ENCODE measurements at regions not wholly inside any gene's neighbourhood (a gene's known extent, or its start where the extent isn't known, plus 50 kb on each side); places are given as distances from the start of the nearest gene placed in this dataset.
"Not testable (repeated sequence)": the region's sequence is repeated elsewhere in the genome, so short reads cannot be mapped to it uniquely, and the experiment has no call there.

DNA sequence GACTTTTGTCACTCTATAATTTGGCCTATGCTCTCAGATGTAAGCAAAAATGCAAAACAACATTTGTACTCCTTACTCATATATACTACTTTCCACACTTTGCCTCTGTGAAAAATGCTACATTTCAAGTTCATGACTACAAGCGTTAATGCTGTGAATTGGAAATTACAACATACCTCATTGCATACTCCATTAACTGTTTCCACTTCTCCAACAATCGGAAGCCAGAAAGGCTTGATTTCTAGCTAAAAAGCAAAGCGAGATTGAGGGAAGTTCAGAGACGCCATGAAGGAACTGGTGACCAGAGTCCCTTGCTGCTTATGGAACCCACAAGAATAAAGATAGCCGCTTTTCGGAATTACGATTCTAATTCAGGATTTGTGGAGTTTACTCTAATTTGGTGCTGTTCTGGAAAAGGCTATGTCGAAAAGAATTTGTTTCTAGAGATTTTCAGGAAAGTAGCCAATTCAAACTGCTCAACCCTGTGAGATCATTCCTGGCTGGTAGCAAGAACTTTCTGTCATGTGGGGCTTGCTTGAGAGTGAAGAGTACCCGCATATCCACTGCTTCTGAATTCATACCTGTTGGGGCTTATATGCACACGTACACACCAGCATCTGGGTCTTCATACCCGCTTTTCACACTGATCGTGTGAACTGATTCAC, 98.0 kb upstream of the CITED2 start:
- DNase-seq (ENCODE audit: low read depth, low spot score): no peak

DNA sequence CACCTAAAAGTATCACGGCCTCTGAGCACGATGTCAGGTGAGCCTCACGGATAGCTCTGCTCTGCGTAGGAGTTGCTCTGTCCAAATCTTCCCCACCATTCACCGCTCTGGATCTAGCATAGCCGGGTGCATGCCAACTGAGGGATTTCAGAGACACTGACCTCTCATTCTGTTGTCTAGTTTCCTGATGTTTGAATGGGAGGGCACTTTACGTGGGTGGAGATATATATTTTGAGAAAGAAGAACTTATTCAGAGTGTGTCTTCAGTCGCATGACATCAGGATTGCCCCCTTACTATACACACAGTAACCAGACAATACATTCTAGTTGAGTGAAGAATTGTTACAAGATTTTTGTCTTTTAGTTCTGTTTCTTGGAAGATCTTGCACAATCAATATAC, 96.5 kb upstream of the CITED2 start:
- DNase-seq (ENCODE audit: low read depth, low spot score): no peak

DNA sequence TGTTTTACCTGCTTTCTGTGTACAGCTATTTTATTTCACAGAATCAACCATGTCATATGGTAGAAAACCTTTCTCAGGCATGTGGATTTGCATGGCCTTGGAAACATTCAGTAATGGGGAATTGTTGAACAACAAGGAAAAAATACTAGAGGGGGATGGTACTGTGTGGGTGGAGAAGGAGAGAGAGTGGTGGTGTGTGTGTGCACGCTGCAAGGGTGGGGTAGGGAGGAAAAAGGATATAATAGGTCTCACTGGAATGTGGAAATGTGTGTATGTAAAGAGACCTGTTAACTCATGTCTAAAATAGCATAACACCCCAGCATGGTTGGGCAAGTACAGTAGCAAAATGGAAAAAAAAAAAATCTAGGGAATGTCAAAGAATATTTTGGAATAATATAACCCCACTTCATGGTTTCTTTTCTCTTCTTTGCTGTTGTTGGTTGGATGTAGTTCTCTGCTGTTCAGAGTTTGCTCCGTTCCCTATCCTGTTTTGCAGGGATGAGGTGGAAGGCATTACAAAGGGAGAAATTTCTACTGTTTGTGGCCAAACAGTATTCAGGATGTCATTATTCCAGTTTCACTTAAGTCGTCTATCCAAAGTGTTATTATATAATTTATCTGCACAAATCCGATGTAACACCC, 93.9 kb upstream of the CITED2 start:
- DNase-seq (ENCODE audit: low read depth, low spot score): no peak

DNA sequence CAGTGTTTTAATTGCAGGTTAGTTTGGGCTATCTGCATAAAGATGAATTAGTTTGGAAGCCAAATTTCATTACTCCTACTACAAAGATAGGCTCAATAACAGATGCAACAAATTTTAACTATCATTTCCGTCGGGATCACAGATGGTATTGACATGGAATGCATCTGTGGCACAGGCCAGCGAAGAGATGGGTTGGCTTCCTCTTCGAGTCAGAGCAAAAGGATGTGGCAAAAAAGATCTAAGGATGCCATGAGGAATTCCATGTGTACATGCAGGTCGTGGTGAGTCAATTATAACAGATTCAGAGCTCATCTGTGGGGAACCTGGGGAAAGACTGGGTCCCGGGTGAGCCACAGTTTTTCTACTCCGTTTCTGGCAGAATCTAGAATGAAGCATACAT, 83.0 kb upstream of the CITED2 start:
- no peak for DNase-seq (ENCODE audit: low read depth, low spot score)

DNA sequence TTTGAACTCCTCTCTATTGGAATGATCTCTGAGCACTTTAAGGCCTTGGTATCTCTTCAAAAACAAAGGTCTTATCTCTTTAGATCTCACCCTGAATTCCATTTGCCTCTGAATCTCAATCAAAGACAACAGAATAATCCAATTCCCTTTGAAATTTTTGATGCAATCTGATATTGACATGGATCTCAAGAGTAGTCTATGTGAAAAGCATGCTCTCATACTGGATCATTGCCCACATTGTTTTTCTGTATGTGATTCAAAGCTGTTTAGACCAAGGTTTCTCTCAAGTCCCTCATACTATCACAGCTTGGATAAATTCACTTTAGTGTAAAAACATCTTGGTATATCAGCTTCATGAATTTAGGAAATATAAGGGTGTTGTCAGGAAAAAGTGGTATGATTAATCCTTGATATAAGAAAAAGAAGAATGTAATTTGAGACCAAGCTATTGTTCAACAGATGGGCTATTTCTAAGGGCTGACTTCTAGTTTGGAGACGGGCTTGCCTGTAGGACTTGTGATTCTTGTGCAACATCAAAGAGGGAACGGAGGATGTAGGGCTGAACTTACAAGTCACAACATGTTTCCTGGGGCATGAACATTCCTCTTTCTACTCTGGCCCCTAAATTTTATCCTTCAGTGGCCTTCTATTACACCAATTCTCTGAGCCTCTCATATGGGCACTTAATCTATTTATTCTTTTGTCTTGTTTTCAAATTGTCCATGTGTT, 77.9 kb upstream of the CITED2 start:
- peak; percentile 48 for DNase-seq (ENCODE audit: low read depth, low spot score)

DNA sequence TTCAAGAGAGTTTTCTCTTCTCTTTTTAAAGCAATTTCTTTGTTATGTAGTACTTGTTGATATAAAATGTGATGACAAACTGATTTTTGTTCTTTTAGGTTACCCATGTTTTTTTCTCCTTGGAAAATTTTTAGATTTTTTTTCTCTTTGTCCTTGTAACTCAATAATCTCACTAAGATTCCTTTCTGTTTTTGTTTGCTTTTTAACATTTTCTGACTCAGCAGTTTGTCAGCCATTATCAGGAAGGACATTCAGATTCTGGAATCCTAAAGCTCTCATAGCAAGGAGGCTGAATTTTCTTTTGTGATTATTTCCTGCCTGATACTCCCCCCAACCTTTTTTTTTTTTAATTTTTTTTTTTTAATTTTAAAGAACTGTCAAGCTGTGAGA, 75.2 kb upstream of the CITED2 start:
- DNase-seq (ENCODE audit: low read depth, low spot score): no peak

DNA sequence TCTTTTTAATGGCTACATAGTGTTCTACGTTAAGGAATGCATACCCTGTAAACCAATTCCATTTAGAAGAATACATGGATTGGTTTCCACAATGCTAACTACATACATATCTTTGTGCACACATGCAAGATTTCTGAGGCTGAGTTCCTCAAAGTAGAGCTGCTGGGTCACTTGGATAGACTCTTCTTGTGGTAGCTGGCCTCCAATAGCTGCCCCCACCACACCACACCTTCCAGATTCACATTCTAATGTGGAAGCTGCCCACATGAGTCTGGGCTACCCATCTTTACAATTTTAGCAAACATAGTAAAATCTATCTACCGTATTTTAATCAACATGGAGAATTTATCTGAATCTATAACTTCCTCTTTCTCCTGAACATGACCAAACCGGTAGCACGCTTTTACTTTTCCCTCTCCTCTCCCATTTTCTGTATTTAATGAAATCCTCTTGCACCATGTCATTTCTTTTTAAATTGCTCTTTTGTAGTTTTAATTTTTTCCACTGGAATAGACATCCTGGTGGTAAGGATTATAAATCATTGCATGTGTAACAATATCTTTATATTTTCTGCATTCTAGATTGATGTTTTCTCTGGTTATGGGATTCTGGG, 74.7 kb upstream of the CITED2 start:
- no peak for DNase-seq (ENCODE audit: low read depth, low spot score)

DNA sequence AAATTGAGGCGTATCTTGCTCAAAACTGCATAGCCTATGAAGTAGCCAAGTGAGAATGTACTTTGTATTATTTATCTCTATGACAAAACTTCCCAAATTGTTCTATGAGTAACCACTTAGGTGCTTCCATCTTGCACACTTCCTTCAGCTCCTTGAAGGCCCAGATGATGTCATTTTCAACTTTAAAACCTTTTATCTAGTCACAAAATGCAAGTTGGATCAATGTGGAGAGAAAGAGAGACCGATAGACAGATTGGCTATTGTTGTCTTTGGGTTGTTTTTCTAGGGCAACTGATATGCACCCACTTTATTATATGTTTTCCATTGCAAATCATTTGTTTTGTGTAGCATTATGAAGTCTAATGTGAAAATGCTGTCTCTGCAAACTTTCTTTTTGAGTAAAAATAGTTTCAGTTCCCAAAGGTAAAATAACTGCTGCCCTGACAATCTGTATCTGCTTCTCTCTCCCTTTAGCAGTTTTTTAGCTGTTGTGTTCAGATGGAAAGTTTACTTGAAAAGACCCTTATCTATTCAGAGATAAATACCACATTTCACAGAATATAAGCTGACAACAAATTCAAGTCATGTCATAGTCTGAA, 73.7 kb upstream of the CITED2 start:
- no peak for DNase-seq (ENCODE audit: low read depth, low spot score)

DNA sequence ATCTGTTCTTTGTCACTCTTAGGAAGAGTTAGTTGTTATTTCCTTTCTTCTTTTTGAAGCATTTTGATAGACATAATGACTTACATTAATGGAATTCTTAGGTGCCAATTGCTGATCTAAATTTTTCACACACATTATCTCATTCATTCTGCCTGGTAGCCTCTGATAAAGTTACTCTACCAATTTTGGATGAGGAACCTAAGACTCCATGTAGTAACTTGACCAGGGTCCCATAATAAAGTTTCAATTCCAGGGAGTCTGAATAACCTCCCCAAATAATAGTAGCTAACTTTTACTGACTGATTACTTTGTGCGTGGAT, 73.2 kb upstream of the CITED2 start:
- no peak for DNase-seq (ENCODE audit: low read depth, low spot score)

DNA sequence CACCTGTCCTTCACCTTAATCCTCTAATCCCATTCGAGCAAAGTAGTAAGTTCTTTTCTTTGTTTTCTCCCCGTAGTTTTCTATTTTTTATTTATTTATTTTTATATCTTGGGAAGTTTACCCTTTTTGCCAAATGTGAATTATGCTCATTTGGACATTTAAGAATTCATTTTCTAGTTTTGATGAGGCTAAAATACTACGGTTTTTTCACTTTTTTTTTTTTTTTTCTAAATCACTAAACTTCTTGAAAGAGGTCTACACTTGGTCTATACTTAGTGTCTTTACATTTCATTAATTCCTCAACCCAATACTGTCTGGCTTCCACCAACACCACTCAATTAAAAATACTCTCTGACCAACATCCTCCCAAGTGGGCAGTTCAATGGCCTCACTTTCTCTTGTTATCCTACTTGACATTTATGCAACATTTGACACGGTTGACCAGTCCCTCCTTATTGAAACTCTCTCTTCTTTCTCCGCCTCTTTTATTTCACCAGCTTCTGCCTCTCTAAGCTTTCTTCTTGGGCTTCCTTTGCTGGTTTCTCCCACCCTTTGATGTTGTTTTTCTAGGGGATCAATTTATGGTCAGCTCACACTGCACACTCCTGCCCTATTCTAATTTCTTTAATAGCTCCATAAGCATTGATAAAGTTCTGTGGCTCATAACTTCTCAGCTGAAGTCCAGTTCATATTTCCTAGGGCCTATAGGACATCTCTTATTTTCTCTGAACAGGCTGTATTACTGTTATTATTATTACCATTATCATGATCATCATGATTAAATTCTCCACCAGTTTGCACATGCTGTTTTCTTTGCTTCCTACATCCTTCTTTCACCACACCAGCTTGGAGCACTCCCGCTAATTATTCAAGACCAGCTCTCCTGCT, 72.6 kb upstream of the CITED2 start:
- no peak for DNase-seq (ENCODE audit: low read depth, low spot score)

DNA sequence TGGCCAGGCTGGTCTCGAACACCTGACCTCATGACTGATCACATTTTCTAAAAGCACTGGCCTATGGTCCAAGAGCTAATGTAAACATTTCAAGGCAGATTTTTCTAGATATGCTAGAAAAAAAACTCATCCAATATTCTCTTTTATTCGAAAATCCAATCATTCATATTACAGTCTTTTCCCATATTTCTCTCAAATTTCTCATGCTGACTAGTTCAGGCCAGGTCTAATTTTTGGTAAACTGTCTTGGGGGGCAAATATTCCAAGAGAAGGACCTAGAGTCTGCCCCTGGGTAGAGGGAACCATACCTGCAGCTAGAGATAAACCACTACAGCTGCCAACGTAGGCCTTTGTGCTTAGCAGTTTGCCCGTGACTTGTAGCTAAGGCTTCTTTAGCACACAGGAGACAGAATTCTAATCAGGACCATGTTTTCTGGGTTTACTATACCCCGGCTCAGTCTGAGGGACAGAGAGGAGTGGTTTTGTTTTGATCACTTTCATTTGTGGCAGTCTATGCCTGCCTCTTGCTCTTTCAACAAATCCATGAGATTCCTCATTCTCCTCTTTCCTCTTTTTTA, 71.8 kb upstream of the CITED2 start:
- DNase-seq (ENCODE audit: low read depth, low spot score): no peak

DNA sequence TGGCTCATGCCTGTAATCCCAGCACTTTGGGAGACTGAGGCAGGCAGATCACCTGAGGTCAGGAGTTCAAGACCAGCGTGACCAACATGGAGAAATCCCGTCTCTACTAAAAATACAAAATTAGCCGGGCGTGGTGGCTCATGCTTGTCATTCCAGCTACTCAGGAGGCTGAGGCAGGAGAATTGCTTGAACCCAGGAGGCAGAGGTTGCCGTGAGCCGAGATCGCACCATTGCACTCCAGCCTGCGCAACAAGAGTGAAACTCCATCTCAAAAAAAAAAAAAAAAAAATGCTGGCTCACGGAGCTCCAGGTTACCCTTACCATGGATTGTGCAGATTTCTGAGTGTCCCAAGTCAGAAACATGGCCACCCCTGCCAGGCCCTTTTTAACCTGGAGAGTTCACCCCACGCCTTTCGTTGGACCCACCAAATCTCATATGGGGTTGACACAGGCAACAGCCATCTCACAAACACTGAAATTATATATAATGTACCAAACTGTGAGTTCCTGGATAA, 69.9 kb upstream of the CITED2 start:
- DNase-seq (ENCODE audit: low read depth, low spot score): not testable (repeated sequence)

DNA sequence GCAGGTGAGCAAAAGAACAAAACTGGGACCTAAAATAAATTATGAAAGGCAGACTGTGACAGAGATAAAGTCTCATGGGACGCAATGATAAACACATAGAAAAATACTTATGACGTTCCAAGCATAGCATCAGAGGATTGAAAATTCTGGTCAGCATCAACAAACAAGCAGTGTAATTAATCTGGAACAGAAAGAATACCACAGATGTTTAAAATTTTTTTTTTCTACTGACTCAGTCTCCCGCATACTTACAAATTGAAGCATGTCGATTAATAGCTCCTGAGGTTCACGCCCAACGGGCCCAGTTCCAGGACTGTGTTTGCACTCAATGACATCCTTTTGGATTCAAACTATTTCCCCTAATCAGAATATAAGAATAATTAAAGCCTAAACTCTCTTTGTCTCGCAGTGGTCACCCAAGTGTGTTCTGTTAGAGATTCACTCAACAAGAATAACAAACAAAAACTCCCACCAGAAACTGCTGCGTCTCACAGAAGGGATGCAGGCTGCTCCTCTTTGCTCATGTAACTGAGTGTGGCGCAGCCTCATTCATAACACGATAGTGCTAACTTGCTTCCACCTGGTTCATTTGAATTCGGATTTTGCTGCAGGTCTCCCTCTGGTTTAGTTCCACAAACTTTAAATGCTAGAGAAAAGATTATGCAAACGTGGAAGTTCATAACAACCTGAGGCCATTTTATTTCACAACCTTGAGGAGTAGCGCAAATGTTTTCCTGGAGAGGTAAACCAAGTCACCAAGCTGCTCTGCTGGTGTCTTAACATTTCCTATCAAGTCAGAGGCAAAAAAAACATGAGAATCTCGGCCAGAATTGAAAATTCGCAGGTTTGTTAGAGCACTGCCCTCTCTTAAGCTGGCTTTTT, 69.0 kb upstream of the CITED2 start:
- no peak for DNase-seq (ENCODE audit: low read depth, low spot score)

DNA sequence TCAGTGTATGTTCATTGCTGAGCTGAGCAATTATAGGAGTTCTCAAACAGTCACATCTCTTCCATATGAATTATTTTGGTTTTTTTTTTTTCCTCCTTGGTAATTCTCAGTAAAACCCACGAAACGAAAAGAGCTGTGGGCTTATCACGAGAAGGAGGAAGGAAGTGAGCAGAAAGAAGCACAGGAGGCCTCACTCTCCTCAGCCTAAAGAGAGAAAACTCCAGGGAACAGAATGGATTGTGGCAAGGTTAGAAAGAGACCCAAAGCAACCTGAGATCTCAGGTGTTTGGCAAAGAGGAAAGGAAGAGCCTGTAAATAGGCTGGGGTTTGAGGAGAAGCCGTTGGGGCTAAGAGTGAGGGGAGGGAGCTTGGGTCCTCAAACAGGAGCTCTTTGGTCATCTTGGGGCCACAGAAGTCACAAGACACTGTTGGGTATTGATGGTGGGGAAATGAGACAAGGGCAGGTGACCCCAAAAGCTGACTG, 67.8 kb upstream of the CITED2 start:
- DNase-seq (ENCODE audit: low read depth, low spot score): no peak

DNA sequence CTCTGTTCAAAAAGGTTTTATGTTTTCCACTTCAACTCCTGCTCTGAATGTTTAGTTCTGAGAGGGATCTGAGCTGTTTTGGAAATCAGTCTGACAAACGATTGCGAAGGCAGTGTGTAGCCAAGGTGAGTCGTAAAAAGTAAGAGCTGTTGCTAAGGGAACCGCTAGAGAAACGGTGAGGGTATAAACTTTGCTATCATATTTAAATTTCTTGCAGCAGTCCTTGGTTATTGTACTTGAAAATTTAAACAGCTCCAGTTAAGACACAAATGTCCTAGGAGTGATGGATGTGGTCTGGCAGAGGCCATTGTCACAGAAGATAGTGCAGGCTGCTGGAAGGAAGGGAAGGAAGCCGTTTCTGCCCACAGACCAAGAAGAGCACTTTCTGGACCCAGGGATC, 64.9 kb upstream of the CITED2 start:
- no peak for DNase-seq (ENCODE audit: low read depth, low spot score)

DNA sequence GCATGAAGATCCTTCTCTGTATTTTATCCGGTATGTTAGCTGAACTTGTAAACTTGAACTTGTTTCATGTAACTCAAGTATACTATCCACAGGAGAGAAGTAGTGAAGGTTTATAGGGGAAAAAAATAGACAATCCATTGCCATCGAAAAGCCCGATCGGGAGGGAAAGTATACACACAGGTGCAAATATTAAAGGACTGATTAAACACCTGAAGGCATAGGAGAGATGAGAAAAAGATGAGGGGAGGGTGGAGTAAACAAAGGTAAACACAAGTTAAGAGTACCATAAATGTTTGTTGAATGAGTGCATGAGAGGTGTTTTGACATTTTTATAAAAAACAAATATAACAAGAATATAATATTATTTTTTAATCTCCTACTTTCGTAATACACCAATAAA, 64.3 kb upstream of the CITED2 start:
- no peak for DNase-seq (ENCODE audit: low read depth, low spot score)

DNA sequence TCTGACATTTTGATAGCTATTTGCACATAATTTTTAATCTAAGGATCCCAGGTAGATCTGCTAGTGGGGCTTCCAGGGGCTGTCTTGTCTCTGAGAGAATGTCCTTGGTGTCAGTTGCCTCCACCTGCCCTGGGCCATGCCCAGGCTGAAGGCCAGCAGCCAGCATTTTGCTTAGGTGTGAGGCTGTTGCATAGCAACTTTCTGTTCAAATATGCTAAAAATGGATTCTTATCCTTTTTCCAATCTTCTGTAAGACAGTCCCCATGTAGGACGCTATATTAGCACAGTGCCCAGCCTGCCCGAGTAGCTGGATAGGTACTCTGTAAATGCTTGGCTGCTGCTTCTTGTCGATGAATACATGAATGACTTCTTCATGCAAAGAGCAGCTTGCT, 62.5 kb upstream of the CITED2 start:
- no peak for DNase-seq (ENCODE audit: low read depth, low spot score)

DNA sequence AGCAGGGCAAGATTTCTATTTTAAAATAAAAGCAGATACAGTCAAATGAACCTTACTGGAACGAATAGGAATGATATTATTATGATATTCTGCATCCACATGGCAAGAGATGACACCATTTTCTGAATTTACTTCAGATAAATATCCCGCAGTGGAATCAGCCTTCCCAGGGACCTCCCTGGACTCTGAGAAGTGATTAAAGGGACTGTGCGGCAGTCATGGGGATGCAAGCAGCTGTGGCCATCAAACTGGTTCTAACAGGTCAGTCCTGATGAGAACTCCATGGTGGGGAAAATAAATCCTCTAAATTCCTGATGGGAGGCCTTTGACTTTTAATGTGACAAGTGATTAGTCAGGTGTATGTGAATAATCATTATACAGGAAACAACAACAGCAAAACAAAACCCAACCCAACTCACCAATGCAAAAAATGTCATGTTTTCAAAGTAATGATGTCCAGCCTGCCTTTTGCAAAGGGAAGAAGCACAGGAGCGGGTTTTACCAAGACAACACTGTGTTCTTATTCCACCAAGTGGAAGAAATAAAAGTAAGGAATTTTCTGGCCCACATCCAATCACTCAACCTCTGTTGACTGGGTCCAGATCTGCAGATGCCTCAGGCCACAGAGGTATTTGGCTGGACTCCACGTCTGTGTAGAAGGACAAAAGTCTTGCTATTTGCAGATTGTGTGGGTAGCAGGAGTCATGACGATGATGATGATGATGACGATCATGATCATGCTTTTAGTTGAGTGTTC, 61.9 kb upstream of the CITED2 start:
- no peak for DNase-seq (ENCODE audit: low read depth, low spot score)

Data from pulmonary artery endothelial cell (primary cell).